HUES48 (cell line): ENCODE measurements at regions not wholly inside any gene's neighbourhood (a gene's known extent, or its start where the extent isn't known, plus 50 kb on each side); places are given as distances from the start of the nearest gene placed in this dataset.

Experiments
- H3K27ac ChIP-seq: one replicate; pipeline ENCODE4 v1.7.0; 2013; ENCODE audit warnings: low read depth, low read length, inconsistent platforms
- H3K27me3 ChIP-seq: 2 replicates; pipeline ENCODE4 v1.6.1; 2013; ENCODE audit warnings: mild to moderate bottlenecking, low read length; ENCODE audit not compliant: control insufficient read depth, insufficient read depth
- H3K36me3 ChIP-seq: 2 replicates; pipeline ENCODE4 v1.6.1; 2013; ENCODE audit warnings: low read length; ENCODE audit not compliant: control insufficient read depth, insufficient read depth
- H3K4me1 ChIP-seq: 2 replicates; pipeline ENCODE4 v1.6.1; 2013; ENCODE audit warnings: mild to moderate bottlenecking, low read length; ENCODE audit not compliant: control insufficient read depth, insufficient read depth
- H3K4me3 ChIP-seq: 2 replicates; pipeline ENCODE4 v1.5.1; 2013; ENCODE audit warnings: mild to moderate bottlenecking, low read depth, low read length
- H3K9ac ChIP-seq: 2 replicates; pipeline ENCODE4 v1.6.1; 2013; ENCODE audit warnings: mild to moderate bottlenecking, low read depth, low read length, moderate library complexity
- H3K9me3 ChIP-seq: 2 replicates; pipeline ENCODE4 v1.6.1; 2013; ENCODE audit warnings: low read length; ENCODE audit not compliant: control insufficient read depth, insufficient read depth

DNA sequence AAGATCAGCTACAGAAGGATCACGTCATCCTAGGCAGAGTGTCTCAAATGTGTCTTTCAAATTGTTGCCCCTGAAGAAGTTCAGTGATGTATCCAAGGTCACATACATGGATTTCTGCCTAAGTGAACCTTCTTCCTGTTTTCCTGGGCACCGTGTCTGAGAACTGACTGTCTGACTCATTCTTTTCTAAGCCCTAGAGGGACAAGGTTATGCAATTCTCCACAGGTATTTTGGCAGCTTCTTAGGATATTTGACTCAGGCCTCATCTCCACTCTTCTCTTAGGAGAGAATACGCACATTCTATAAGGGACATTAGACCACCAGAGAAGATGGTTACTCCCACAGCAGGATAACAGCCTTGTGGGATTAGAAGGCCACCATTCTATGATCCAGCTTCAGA is 391.9 kb upstream of the THBS1 start:
- H3K36me3 ChIP-seq: no peaks in the 10 kb centered on the region
- H3K27ac ChIP-seq: no peak overlapping the region
- H3K9me3 ChIP-seq: no peaks in the 10 kb centered on the region
- no peaks in the 10 kb centered on the region for H3K27me3 ChIP-seq
- no peaks in the 10 kb centered on the region for H3K4me1 ChIP-seq
- no peak overlapping the region for H3K9ac ChIP-seq
- no peak overlapping the region for H3K4me3 ChIP-seq

DNA sequence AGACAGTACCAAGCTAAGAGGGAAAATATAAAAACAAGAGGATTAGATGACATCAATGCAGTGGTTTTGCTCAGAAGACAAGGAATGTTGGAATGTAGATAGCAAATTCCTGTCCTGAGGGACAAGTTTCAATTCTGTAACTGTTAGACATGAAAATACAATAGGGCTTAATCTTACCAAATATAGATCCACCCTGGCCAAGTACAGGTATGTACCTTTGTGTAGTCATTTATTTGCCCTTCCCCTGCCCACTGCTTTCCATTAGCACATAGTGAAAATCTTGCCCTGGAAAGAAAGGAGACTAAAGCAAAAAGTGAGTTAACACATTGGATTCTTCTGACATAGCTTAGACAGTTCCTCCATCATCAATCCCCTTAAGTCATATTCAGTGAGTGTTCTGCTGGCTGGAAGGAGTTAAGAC is 389.0 kb upstream of the THBS1 start:
- Histone ChIP-seq H3K27ac (no peak overlapping the region), H3K27me3 (no peaks in the 10 kb centered on the region), H3K9ac (no peak overlapping the region), H3K9me3 (no peaks in the 10 kb centered on the region), H3K36me3 (no peaks in the 10 kb centered on the region), H3K4me3 (no peak overlapping the region), H3K4me1 (no peaks in the 10 kb centered on the region)

DNA sequence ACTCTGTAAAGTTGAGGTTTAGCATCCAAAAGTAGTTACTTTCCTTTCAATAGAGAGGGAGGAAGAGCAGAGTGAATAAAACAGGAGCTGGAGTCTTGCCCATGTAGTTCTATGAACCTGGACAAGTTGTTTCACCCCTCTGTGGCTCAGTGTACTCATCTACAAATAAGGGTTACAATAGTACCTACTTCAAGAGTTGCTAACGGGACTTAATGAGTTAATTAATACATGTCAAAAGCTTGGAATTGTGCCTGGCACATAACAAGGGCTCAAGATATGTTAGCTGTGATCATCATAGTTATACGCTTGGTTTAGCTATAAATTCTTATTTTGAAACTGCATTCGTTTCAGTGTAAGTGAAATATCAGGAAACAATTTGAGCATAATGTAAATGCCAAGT is 388.5 kb upstream of the THBS1 start:
- Histone ChIP-seq H3K9me3 (no peaks in the 10 kb centered on the region), H3K4me1 (no peaks in the 10 kb centered on the region), H3K27ac (no peak overlapping the region), H3K36me3 (no peaks in the 10 kb centered on the region), H3K4me3 (no peak overlapping the region), H3K9ac (no peak overlapping the region), H3K27me3 (no peaks in the 10 kb centered on the region)

DNA sequence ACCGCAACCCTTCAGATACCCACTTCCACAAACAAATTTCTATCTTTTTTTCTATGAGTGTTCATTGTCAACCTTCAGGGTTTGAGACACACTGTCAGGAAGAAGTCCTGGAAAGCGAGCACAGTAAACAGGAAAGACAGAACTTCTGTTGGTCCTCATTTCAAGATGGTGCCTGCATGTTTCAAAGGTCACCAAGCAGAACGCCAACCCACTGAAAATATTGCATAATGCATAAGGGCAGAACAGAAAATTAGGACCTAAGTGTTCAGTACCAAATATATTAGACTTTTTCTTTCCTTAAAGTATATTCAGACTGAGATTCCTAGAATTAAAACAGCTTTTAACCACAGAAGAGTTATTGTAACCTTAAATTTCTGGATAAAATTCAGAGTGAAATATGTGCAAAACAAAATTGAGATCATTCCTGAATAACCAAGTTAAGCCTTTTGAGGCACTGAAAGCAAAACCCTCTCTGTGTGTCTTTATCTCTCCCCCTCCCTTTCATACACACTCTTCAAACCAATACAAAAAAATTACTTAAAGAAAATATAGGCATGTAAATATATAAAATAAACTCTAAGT is 387.8 kb upstream of the THBS1 start:
- no peak overlapping the region for H3K4me3 ChIP-seq

DNA sequence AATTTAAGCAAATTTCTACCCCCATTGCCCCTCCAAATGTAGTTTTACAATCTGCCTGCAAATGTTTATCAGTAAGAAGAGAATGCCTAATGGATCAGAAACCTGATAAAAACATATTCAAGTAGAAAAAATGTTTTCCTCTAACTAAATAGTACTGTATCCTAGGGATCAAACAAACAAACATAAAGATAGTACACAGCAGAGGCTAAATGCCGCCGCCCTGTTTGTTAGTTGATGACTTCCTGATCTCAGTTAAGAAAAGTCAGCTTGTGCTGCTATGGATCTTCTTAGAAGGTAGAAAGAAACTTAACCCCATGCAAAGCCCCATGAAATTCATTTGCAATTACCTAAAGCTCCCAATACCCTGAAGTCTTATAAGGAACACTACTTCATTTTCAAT is 387.3 kb upstream of the THBS1 start:
- Histone ChIP-seq H3K9me3 (no peaks in the 10 kb centered on the region), H3K36me3 (no peaks in the 10 kb centered on the region), H3K27ac (no peak overlapping the region), H3K4me1 (0 out of 2 replicates have a peak, but pooled peaks cover 3% of the 10 kb centered on the region), H3K27me3 (no peaks in the 10 kb centered on the region), H3K9ac (no peak overlapping the region), H3K4me3 (no peak overlapping the region)

More for the DNA sequence above, 387.8 kb upstream of the THBS1 start:
- H3K27ac ChIP-seq: no peak overlapping the region
- H3K27me3 ChIP-seq: no peaks in the 10 kb centered on the region
- no peaks in the 10 kb centered on the region for H3K9me3 ChIP-seq
- H3K4me1 ChIP-seq: 0 out of 2 replicates have a peak, but pooled peaks cover under 1% of the 10 kb centered on the region
- H3K9ac ChIP-seq: no peak overlapping the region
- H3K36me3 ChIP-seq: no peaks in the 10 kb centered on the region

DNA sequence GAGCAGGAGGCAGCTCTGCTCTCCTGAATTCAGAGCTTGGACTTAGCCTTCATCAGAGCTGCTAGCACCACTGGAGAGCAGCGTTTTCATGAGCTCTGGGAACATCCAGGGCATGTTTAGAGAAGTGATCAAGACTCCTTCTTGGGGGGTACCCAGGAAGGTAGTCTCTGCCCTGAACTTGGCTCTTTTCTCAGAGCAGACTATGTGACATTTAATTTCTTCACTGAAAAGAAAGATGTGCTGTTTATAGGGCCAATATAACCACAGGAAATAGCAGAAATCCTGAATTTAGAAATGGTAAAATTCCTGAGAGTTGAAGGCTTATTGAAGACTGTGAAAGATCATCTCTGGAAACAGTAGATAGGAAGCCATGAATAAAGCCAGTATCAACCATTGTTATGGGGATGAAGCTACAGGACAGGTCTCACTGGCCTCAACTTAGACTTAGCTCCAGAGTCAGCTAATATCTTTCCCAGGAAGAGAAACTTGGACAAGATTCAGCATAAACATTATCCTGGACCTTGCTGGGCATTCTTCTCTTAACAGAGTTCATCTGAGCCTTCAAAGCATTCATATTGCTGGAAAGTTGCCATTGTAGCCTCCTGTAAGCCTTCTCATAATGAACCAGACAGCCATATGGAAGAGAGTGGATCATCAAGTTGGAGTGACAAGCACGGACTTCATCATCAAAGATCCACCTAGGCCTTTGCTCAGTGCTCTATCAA is 386.6 kb upstream of the THBS1 start:
- Histone ChIP-seq H3K27ac (no peak overlapping the region), H3K9me3 (no peaks in the 10 kb centered on the region), H3K4me1 (0 out of 2 replicates have a peak, but pooled peaks cover 3% of the 10 kb centered on the region), H3K36me3 (no peaks in the 10 kb centered on the region), H3K27me3 (peaks cover 1% of the 10 kb centered on the region; the same call in 1 of the 2 replicates), H3K4me3 (no peak overlapping the region), H3K9ac (no peak overlapping the region)

DNA sequence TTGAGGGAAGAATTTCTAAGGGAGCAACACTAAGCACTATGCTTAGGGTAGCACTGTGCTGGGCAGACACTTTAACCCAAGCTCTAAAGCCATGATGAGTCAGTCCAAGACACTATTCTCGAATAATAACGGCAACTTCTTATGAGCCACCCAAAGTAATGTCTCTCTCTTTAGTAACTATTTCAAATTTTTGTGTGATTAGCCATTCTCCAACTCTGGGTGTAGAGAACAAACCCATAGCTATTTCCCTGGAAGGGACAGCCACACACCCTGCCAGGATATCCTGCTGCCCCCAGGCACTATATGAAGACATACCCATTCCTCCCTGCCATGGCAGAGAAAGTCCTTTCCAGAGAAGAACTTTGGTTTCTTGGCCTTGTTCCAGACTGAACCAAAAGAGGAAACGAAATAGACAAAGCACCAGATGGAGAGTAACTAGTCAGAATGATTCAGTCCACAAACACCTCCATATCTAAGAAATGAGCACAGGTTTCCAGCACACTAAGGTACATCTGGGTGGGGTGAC is 384.9 kb upstream of the THBS1 start:
- Histone ChIP-seq H3K27ac (no peak overlapping the region), H3K27me3 (peaks cover 3% of the 10 kb centered on the region; the same call in 1 of the 2 replicates), H3K4me3 (no peak overlapping the region), H3K9ac (no peak overlapping the region), H3K36me3 (no peaks in the 10 kb centered on the region), H3K9me3 (no peaks in the 10 kb centered on the region), H3K4me1 (0 out of 2 replicates have a peak, but pooled peaks cover 6% of the 10 kb centered on the region)

DNA sequence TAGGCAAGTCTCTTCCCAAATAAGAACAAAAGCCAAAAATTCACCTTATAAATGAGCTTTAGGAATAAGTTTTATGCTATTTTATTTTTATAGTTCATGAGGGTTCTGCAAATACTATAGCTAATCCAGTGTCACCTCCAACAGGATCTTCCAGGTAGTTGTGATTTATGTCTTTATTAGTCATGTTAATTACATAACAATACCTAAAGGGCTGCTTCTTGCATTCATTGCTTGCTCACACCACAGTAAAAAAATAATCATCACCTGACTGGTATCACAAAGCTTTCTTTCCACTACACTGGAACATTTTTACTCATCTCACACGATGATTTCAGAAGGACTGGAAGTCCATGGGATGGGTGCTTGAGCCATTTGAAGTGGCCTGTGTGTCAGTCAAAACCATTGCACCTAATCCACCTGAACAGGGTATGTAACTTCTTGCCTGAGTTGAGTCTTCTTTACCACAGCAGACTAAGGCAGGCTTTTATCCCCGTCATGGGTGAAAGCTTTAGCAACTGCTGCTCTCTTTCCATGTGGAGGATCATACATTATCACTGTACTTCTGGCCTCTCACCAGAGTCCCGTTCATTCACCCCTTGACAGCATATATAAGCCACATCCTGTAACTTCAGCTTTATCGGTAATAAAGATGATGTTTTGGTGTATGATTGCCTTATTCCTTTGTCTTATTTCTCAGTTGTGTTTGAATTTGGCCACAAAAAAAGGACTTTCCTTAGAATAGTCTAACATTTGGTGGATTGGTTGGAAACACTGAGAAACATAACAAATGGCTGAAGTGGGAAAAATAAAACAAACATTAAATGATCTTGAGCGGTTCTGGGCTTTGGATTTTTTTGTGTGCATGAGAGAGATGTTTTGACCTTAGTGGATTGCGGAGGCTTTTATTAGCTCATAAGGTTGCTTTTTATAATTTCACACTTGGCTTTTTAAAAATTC is 382.6 kb upstream of the THBS1 start:
- Histone ChIP-seq H3K27me3 (peaks cover 3% of the 10 kb centered on the region; the same call in 1 of the 2 replicates), H3K9me3 (no peaks in the 10 kb centered on the region), H3K4me1 (0 out of 2 replicates have a peak, but pooled peaks cover 6% of the 10 kb centered on the region), H3K27ac (no peak overlapping the region), H3K9ac (no peak overlapping the region), H3K36me3 (no peaks in the 10 kb centered on the region), H3K4me3 (no peak overlapping the region)

DNA sequence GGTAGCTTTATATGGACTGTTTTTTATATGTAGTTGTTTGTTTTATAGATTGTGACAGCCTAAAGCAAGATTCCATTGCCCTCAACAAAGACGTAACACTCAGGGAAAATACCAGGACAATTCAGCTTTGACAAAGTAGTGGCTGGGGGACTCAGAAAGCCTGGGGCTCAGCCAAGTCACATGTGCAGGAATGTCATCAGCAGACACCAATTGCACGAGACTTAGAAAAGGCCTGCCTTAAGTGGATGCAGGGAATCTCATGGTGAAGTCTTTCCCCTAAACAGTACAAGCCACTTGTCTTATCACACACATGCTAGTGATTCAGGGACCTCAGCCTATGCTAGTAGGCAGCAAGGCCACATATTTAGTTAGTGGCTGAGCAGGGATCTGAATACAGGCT is 381.8 kb upstream of the THBS1 start:
- no peaks in the 10 kb centered on the region for H3K36me3 ChIP-seq
- no peak overlapping the region for H3K4me3 ChIP-seq
- peaks cover 3% of the 10 kb centered on the region; the same call in 1 of the 2 replicates for H3K27me3 ChIP-seq
- H3K9ac ChIP-seq: no peak overlapping the region
- H3K9me3 ChIP-seq: no peaks in the 10 kb centered on the region
- 0 out of 2 replicates have a peak, but pooled peaks cover 6% of the 10 kb centered on the region for H3K4me1 ChIP-seq
- no peak overlapping the region for H3K27ac ChIP-seq

DNA sequence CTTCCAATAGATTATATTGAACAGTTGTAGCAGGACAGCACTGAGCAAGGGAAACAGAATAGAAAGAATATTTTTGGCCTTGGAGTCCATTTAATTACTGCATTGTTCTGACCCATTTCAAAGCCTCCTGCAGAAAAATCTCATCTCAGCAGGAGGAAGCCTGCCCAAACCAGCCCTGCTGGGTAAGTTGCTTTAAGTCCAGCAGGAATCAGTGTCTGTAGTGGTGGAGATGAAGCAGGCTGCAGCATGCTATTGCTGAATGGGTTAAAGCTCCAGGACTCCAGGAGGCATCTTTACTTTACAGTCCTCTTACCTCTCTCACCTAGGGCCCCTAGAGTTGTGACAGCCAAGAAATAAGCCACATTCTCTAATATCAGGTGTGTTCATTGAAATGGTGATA is 380.3 kb upstream of the THBS1 start:
- Histone ChIP-seq H3K4me1 (0 out of 2 replicates have a peak, but pooled peaks cover 6% of the 10 kb centered on the region), H3K9ac (no peak overlapping the region), H3K36me3 (no peaks in the 10 kb centered on the region), H3K9me3 (no peaks in the 10 kb centered on the region), H3K27ac (no peak overlapping the region), H3K4me3 (no peak overlapping the region), H3K27me3 (peaks cover 3% of the 10 kb centered on the region; the same call in 1 of the 2 replicates)
